ENCODE measurements at regions not wholly inside any gene's neighbourhood (a gene's known extent, or its start where the extent isn't known, plus 50 kb on each side); places are given as distances from the start of the nearest gene placed in this dataset.

DNA sequence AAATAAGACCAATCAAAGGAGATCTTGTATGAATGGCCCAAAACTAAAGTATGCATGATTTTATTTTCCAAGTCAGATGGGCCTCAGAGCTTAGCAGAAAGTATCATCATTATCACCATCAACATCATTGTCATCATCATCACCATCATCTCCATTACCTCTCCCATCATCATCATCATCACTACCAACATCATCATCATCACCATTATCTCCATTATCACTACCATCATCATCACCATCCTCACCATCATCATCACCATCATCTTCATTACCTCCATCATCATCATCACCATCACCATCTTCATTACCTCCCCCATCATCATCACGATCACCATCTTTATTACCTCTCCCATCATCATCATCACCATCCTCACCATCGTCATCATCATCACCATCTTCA lies 363.9 kb downstream of the DHRSX start:
- TF ChIP-seq POLR2AphosphoS5 (IDR thresholded peaks at IDR 0.05; ENCODE audit: low read depth, low read length) (no peak), EP300 (IDR thresholded peaks at IDR 0.05; ENCODE audit: borderline replicate concordance in 1 of 2, low read depth in 2 of 2, low read length in 2 of 2) (no peak), SIN3A (conservative IDR thresholded peaks at IDR 0.05 in 1 of 2, IDR thresholded peaks at IDR 0.05 in 1 of 2; ENCODE audit: low read depth in 1 of 2, low read length in 2 of 2) (no peak), TAF1 (IDR thresholded peaks at IDR 0.05; ENCODE audit: low read depth, low read length) (no peak), YY1 (IDR thresholded peaks at IDR 0.05; ENCODE audit: low read depth, low read length) (no peak), HDAC6 (IDR thresholded peaks at IDR 0.05; ENCODE audit: low read depth, low read length) (no peak), CREB1 (IDR thresholded peaks at IDR 0.05) (no peak), POLR2A (IDR thresholded peaks at IDR 0.05; ENCODE audit: control extremely low read depth in 1 of 2, low read depth in 2 of 2, low read length in 2 of 2) (no peak), EZH2 (IDR thresholded peaks at IDR 0.05; ENCODE audit: low read depth, low read length, severe bottlenecking) (no peak), RFX5 (IDR thresholded peaks at IDR 0.05; ENCODE audit: borderline replicate concordance, low read depth, low read length) (no peak)
- TF ChIP-seq, protein P1, sequence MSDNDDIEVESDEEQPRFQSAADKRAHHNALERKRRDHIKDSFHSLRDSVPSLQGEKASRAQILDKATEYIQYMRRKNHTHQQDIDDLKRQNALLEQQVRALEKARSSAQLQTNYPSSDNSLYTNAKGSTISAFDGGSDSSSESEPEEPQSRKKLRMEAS (IDR thresholded peaks at IDR 0.05): no peak
- TF ChIP-seq, protein P2, sequence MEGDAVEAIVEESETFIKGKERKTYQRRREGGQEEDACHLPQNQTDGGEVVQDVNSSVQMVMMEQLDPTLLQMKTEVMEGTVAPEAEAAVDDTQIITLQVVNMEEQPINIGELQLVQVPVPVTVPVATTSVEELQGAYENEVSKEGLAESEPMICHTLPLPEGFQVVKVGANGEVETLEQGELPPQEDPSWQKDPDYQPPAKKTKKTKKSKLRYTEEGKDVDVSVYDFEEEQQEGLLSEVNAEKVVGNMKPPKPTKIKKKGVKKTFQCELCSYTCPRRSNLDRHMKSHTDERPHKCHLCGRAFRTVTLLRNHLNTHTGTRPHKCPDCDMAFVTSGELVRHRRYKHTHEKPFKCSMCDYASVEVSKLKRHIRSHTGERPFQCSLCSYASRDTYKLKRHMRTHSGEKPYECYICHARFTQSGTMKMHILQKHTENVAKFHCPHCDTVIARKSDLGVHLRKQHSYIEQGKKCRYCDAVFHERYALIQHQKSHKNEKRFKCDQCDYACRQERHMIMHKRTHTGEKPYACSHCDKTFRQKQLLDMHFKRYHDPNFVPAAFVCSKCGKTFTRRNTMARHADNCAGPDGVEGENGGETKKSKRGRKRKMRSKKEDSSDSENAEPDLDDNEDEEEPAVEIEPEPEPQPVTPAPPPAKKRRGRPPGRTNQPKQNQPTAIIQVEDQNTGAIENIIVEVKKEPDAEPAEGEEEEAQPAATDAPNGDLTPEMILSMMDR (IDR thresholded peaks at IDR 0.05; ENCODE audit: control extremely low read depth in 1 of 3, insufficient read depth in 1 of 3, low read depth in 1 of 3, low read length in 3 of 3): no peak
- TF ChIP-seq, protein P3, sequence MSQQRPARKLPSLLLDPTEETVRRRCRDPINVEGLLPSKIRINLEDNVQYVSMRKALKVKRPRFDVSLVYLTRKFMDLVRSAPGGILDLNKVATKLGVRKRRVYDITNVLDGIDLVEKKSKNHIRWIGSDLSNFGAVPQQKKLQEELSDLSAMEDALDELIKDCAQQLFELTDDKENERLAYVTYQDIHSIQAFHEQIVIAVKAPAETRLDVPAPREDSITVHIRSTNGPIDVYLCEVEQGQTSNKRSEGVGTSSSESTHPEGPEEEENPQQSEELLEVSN (IDR thresholded peaks at IDR 0.05): no peak
